ENCODE measurements at regions not wholly inside any gene's neighbourhood (a gene's known extent, or its start where the extent isn't known, plus 50 kb on each side); places are given as distances from the start of the nearest gene placed in this dataset.

DNA sequence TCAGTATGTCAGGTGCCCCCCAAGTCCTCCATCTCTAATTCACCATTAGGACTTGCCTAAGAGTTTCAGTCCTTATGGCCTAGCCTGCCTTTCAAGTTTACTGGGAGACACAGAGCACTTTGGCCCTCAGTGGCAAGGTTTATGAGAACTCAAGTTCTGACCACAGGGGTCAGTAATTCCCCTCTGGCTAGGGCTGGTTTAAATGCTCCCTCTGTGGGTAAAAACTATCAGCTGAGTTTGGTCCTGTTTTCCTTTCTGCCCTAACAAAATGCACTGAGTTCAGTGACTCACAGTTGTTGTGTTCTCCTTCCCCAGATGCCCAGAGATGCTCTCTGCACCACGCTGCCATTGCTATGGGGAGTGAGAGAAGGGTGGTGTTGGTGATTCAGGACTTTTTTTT is 163.2 kb downstream of the RELL1 start:
- TF ChIP-seq RAD21 (IDR thresholded peaks at IDR 0.05): no peak
- TF ChIP-seq, protein P1, sequence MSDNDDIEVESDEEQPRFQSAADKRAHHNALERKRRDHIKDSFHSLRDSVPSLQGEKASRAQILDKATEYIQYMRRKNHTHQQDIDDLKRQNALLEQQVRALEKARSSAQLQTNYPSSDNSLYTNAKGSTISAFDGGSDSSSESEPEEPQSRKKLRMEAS (IDR thresholded peaks at IDR 0.05): no peak
- TF ChIP-seq, protein P2, sequence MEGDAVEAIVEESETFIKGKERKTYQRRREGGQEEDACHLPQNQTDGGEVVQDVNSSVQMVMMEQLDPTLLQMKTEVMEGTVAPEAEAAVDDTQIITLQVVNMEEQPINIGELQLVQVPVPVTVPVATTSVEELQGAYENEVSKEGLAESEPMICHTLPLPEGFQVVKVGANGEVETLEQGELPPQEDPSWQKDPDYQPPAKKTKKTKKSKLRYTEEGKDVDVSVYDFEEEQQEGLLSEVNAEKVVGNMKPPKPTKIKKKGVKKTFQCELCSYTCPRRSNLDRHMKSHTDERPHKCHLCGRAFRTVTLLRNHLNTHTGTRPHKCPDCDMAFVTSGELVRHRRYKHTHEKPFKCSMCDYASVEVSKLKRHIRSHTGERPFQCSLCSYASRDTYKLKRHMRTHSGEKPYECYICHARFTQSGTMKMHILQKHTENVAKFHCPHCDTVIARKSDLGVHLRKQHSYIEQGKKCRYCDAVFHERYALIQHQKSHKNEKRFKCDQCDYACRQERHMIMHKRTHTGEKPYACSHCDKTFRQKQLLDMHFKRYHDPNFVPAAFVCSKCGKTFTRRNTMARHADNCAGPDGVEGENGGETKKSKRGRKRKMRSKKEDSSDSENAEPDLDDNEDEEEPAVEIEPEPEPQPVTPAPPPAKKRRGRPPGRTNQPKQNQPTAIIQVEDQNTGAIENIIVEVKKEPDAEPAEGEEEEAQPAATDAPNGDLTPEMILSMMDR (IDR thresholded peaks at IDR 0.05; ENCODE audit: low read depth, low read length, missing input control): no peak
- TF ChIP-seq EGR1 (IDR thresholded peaks at IDR 0.05; ENCODE audit: low read depth in 2 of 2): no peak
